Thoracic aorta (tissue), 2 donors: ENCODE measurements at regions not wholly inside any gene's neighbourhood (a gene's known extent, or its start where the extent isn't known, plus 50 kb on each side); places are given as distances from the start of the nearest gene placed in this dataset.
A peak's percentile ranks its signal among the peaks of the same experiment; 100 is the strongest.
"Not testable (repeated sequence)": the region's sequence is repeated elsewhere in the genome, so short reads cannot be mapped to it uniquely, and the experiment has no call there.

Experiments
- ATAC-seq: fragments of 150-250 bp; one replicate; pipeline ENCODE4 v1.8.0; 2017; ENCODE audit warnings: low read depth; ENCODE audit not compliant: insufficient number of reproducible peaks, low FRiP score
- DNase-seq: peaks from one replicate; pipeline ENCODE4 v3.0.0-alpha.2; 2020; ENCODE audit warnings: low spot score
- H3K27ac ChIP-seq, 2 donors: fragments of 200-600 bp; sonication (generic); 1 replicate in 1 of 2; 2 replicates in 1 of 2; pipeline ENCODE4 v1.5.1; 2016; ENCODE audit warnings: mild to moderate bottlenecking in 2 of 2, moderate library complexity in 2 of 2
- H3K27me3 ChIP-seq: fragments of 200-600 bp; sonication (generic); replicated peaks from 2 replicates; pipeline ENCODE4 v1.6.0; 2016; ENCODE audit warnings: mild to moderate bottlenecking; ENCODE audit not compliant: insufficient read depth
- H3K36me3 ChIP-seq: fragments of 200-600 bp; sonication (generic); one replicate; pipeline ENCODE4 v1.5.1; 2016
- H3K4me1 ChIP-seq, 2 donors: fragments of 200-600 bp; sonication (generic); 1 replicate in 1 of 2; 2 replicates in 1 of 2; pipeline versions ENCODE4 v1.5.1 to v1.6.0; 2016; ENCODE audit warnings: low read depth in 2 of 2, mild to moderate bottlenecking in 1 of 2; ENCODE audit not compliant: control insufficient read depth in 1 of 2
- H3K4me3 ChIP-seq: fragments of 200-600 bp; sonication (generic); 2 replicates; pipeline ENCODE4 v1.5.1; 2016; ENCODE audit warnings: mild to moderate bottlenecking
- H3K9me3 ChIP-seq: fragments of 200-600 bp; sonication (generic); 2 replicates; pipeline ENCODE4 v1.5.1; 2016
- CTCF ChIP-seq: fragments of 200-600 bp; sonication (generic); IDR thresholded peaks from one replicate; pipeline ENCODE4 v1.5.1; 2019; ENCODE audit warnings: antibody characterized with exemption

- DNase-seq (no peak), ATAC-seq (no peak)
- Histone ChIP-seq H3K9me3 (no peaks in the 10 kb centered on the region), H3K36me3 (no peaks in the 10 kb centered on the region), H3K27me3 (no peaks in the 10 kb centered on the region), H3K4me3 (no peak overlapping the region), H3K4me1 (no peaks in the 10 kb centered on the region), H3K27ac (no peak overlapping the region)
- no peak for TF ChIP-seq CTCF
Observed at GRCh38 chr2:163909411-163910080, 173.7 kb upstream of the FIGN start.

DNA sequence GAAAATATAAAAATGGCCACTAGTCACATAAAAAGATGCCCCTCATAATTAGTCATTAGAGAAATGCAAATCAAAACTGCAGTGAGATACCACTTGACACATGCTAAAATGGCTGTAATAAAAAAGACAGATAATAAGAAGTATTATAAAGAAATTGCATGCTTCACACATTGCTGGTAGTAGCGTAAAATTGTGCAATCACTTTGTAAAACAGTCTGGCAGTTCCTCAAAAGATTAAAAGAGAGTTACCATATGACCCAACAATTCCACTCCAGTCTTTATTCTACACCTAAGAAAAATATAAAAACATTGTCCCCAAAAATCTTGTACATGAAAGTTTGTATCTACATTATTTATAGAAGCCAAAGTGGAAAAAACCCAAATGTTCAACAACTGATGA, 170.6 kb upstream of the FIGN start:
- Histone ChIP-seq H3K27ac (no peak overlapping the region), H3K4me3 (no peak overlapping the region), H3K36me3 (no peaks in the 10 kb centered on the region), H3K4me1 (no peaks in the 10 kb centered on the region), H3K9me3 (no peaks in the 10 kb centered on the region), H3K27me3 (no peaks in the 10 kb centered on the region)
- TF ChIP-seq CTCF: no peak
- DNase-seq: no peak
- ATAC-seq: no peak

GRCh38 chr2:163897799-163898198, 162.0 kb upstream of the FIGN start:
- H3K4me3 ChIP-seq: no peak overlapping the region
- ATAC-seq (no peak), DNase-seq (no peak)
- peaks cover 4% of the 10 kb centered on the region for H3K9me3 ChIP-seq
- no peaks in the 10 kb centered on the region for H3K4me1 ChIP-seq
- no peak for TF ChIP-seq CTCF
- no peaks in the 10 kb centered on the region for H3K36me3 ChIP-seq
- no peaks in the 10 kb centered on the region for H3K27me3 ChIP-seq
- H3K27ac ChIP-seq: no peak overlapping the region

- H3K9me3 ChIP-seq, ATAC-seq, H3K27me3 ChIP-seq, H3K27ac ChIP-seq, H3K36me3 ChIP-seq, DNase-seq, H3K4me3 ChIP-seq, H3K4me1 ChIP-seq: not testable (repeated sequence)
Observed at GRCh38 chr2:163893444-163893843, 157.6 kb upstream of the FIGN start.

GRCh38 chr2:163888591-163888990, 152.8 kb upstream of the FIGN start:
- no peak for TF ChIP-seq CTCF
- Histone ChIP-seq H3K4me3 (no peak overlapping the region), H3K4me1 (no peaks in the 10 kb centered on the region), H3K27ac (no peak overlapping the region), H3K27me3 (no peaks in the 10 kb centered on the region), H3K9me3 (no peaks in the 10 kb centered on the region), H3K36me3 (no peaks in the 10 kb centered on the region)
- ATAC-seq (no peak), DNase-seq (no peak)

GRCh38 chr2:163887182-163887581, 151.4 kb upstream of the FIGN start:
- no peak for DNase-seq
- TF ChIP-seq CTCF: peak; percentile 33
- no peaks in the 10 kb centered on the region for H3K9me3 ChIP-seq
- H3K4me3 ChIP-seq: no peak overlapping the region
- no peak overlapping the region for H3K27ac ChIP-seq
- ATAC-seq: no peak
- H3K36me3 ChIP-seq: no peaks in the 10 kb centered on the region
- no peaks in the 10 kb centered on the region for H3K27me3 ChIP-seq
- no peaks in the 10 kb centered on the region for H3K4me1 ChIP-seq
